HUES48 (cell line): ENCODE measurements at regions not wholly inside any gene's neighbourhood (a gene's known extent, or its start where the extent isn't known, plus 50 kb on each side); places are given as distances from the start of the nearest gene placed in this dataset.

Source experiments
- H3K27ac ChIP-seq: one replicate; pipeline ENCODE4 v1.7.0; 2013; ENCODE audit warnings: low read depth, low read length, inconsistent platforms
- H3K27me3 ChIP-seq: 2 replicates; pipeline ENCODE4 v1.6.1; 2013; ENCODE audit warnings: mild to moderate bottlenecking, low read length; ENCODE audit not compliant: control insufficient read depth, insufficient read depth
- H3K36me3 ChIP-seq: 2 replicates; pipeline ENCODE4 v1.6.1; 2013; ENCODE audit warnings: low read length; ENCODE audit not compliant: control insufficient read depth, insufficient read depth
- H3K4me1 ChIP-seq: 2 replicates; pipeline ENCODE4 v1.6.1; 2013; ENCODE audit warnings: mild to moderate bottlenecking, low read length; ENCODE audit not compliant: control insufficient read depth, insufficient read depth
- H3K4me3 ChIP-seq: 2 replicates; pipeline ENCODE4 v1.5.1; 2013; ENCODE audit warnings: mild to moderate bottlenecking, low read depth, low read length
- H3K9ac ChIP-seq: 2 replicates; pipeline ENCODE4 v1.6.1; 2013; ENCODE audit warnings: mild to moderate bottlenecking, low read depth, low read length, moderate library complexity
- H3K9me3 ChIP-seq: 2 replicates; pipeline ENCODE4 v1.6.1; 2013; ENCODE audit warnings: low read length; ENCODE audit not compliant: control insufficient read depth, insufficient read depth

GRCh38 chr13:40118337-40118736 lies 462.9 kb downstream of the COG6 start:
- Histone ChIP-seq H3K36me3 (no peaks in the 10 kb centered on the region), H3K27ac (no peak overlapping the region), H3K9me3 (no peaks in the 10 kb centered on the region), H3K4me3 (no peak overlapping the region), H3K27me3 (no peaks in the 10 kb centered on the region), H3K4me1 (peaks cover 7% of the 10 kb centered on the region; the same call in 1 of the 2 replicates), H3K9ac (no peak overlapping the region)

GRCh38 chr13:40119852-40120251 lies 464.4 kb downstream of the COG6 start:
- Histone ChIP-seq H3K9me3 (no peaks in the 10 kb centered on the region), H3K36me3 (no peaks in the 10 kb centered on the region), H3K27me3 (no peaks in the 10 kb centered on the region), H3K4me1 (peaks cover 18% of the 10 kb centered on the region), H3K4me3 (no peak overlapping the region), H3K27ac (no peak overlapping the region), H3K9ac (no peak overlapping the region)

- no peaks in the 10 kb centered on the region for H3K9me3 ChIP-seq
- H3K4me3 ChIP-seq: no peak overlapping the region
- peaks cover 18% of the 10 kb centered on the region for H3K4me1 ChIP-seq
- no peaks in the 10 kb centered on the region for H3K27me3 ChIP-seq
- no peak overlapping the region for H3K27ac ChIP-seq
- no peak overlapping the region for H3K9ac ChIP-seq
- no peaks in the 10 kb centered on the region for H3K36me3 ChIP-seq
Observed at GRCh38 chr13:40120288-40120687, 464.8 kb downstream of the COG6 start.

DNA sequence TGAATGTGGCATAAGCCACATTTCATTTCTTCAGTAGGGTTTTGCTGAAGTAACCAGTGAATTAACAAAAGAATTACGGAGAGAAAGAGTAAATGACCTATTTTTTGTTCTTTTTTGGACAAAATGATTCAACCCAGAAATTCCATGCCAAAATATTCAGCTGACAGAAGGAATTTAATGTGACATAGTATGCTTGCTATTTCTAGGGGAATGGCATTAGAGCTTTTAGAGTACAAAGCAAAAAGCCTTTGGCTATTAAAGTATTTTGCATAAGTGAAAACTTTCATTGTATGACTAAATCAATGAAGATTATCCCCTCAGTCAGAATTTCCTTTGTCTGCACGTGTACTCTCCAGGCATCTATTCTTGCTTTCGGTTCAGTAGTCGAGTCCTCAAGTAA lies 465.3 kb downstream of the COG6 start:
- Histone ChIP-seq H3K9me3 (no peaks in the 10 kb centered on the region), H3K36me3 (no peaks in the 10 kb centered on the region), H3K9ac (no peak overlapping the region), H3K27me3 (no peaks in the 10 kb centered on the region), H3K4me1 (peaks cover 16% of the 10 kb centered on the region), H3K27ac (no peak overlapping the region), H3K4me3 (no peak overlapping the region)

GRCh38 chr13:40121722-40122121 lies 466.3 kb downstream of the COG6 start:
- H3K4me3 ChIP-seq: no peak overlapping the region
- H3K36me3 ChIP-seq: no peaks in the 10 kb centered on the region
- no peaks in the 10 kb centered on the region for H3K9me3 ChIP-seq
- H3K4me1 ChIP-seq: peaks cover 15% of the 10 kb centered on the region
- H3K9ac ChIP-seq: no peak overlapping the region
- no peak overlapping the region for H3K27ac ChIP-seq
- no peaks in the 10 kb centered on the region for H3K27me3 ChIP-seq

DNA sequence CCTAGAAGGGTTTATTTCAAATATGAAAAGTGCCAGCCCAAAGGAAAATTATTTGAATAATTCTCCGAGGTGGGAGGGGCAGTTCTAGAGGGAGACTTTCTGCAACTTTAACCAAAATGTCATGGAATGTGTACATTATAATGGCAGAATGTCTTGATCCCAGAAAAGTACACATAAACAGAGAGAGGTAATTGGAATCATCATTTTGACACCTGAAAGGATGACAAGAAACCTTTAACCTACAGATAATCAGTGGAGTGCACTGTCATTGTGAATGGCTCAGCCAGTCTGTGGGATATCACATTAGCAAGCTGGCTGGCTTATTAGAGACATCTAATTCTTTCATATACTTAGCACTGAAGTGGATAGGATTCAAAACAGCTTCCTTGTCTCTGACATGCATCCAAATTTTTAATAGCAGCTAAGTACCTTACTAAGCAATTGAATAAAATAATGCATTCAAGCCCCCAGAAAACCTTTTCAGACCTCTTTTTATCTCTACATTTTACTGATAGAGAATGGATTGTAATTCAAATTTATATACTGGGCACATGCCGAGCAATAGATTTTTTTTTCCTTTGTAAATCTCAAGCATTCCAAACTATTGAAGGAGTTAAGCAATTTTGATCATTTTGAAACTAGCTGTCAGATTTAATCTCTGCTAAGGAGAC lies 468.6 kb downstream of the COG6 start:
- no peak overlapping the region for H3K27ac ChIP-seq
- H3K9me3 ChIP-seq: no peaks in the 10 kb centered on the region
- H3K4me3 ChIP-seq: no peak overlapping the region
- no peaks in the 10 kb centered on the region for H3K36me3 ChIP-seq
- peaks cover 15% of the 10 kb centered on the region for H3K4me1 ChIP-seq
- no peak overlapping the region for H3K9ac ChIP-seq
- no peaks in the 10 kb centered on the region for H3K27me3 ChIP-seq

- Histone ChIP-seq H3K9me3 (no peaks in the 10 kb centered on the region), H3K9ac (no peak overlapping the region), H3K4me1 (peaks cover 15% of the 10 kb centered on the region), H3K4me3 (no peak overlapping the region), H3K36me3 (no peaks in the 10 kb centered on the region), H3K27ac (no peak overlapping the region), H3K27me3 (no peaks in the 10 kb centered on the region)
Observed at GRCh38 chr13:40124633-40125015, 469.2 kb downstream of the COG6 start.

DNA sequence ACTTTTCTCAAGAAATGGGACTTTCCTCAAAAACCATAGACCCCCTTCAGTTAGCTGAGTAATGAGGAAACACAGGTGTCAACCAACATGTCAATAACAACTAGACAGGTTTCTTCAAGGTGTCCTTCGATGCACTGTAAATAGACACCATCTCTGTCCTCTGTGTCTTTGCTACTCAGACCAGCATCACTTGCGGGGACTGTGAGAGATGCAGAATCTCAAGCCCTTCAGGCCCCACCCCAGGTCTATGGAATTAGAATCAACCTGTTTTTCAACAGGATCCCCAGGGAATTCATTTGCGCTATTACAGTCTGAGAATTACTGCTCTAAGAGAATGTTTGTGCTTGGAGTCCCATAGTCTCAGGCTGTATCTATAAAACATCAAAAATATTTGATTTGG lies 469.9 kb downstream of the COG6 start:
- no peaks in the 10 kb centered on the region for H3K9me3 ChIP-seq
- H3K27ac ChIP-seq: no peak overlapping the region
- H3K36me3 ChIP-seq: no peaks in the 10 kb centered on the region
- H3K4me1 ChIP-seq: peaks cover 15% of the 10 kb centered on the region
- no peak overlapping the region for H3K4me3 ChIP-seq
- no peaks in the 10 kb centered on the region for H3K27me3 ChIP-seq
- no peak overlapping the region for H3K9ac ChIP-seq

DNA sequence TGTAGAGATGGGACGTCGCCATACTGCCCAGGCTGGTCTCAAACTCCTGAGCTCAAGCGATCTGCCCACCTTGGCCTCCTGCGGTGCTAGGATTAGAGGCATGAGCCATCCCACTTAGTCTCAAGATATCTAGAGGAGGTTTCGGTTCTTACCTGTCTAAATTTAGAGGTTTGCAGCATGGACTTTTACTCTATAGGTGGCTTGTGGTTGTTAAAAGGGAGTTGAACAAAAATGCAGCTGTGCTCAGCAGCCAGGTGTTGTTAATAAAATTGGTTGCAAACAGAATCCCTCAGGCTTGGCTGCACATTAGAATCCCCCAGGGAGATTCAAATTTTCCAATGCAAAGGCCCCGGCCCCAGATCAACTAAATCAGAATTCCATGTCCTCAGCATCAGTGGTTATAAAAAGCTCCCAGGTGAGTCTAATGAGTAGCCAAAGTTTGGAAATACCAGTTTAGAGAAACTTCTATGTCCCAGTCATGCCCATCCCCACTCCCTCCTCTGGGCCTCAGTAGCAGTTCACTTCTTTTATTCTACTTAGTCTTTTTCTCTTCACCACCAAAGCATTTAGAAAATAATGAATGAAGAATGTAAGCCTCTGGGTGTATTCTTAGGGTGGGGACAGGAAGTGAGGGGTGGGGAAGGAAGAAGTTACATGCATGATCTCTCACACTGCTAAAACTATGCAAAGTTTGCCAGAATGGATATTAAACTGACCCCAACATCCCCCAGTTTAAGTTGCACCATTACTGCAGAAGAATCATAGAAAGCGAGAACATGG lies 471.0 kb downstream of the COG6 start:
- no peaks in the 10 kb centered on the region for H3K36me3 ChIP-seq

GRCh38 chr13:40127476-40127875 lies 472.0 kb downstream of the COG6 start:
- Histone ChIP-seq H3K27ac (no peak overlapping the region), H3K27me3 (no peaks in the 10 kb centered on the region), H3K9me3 (no peaks in the 10 kb centered on the region), H3K9ac (no peak overlapping the region), H3K4me1 (peaks cover 15% of the 10 kb centered on the region), H3K4me3 (no peak overlapping the region), H3K36me3 (no peaks in the 10 kb centered on the region)

More for the DNA sequence above, 471.0 kb downstream of the COG6 start:
- H3K4me3 ChIP-seq: no peak overlapping the region
- H3K27me3 ChIP-seq: no peaks in the 10 kb centered on the region
- no peak overlapping the region for H3K9ac ChIP-seq
- no peak overlapping the region for H3K27ac ChIP-seq
- peaks cover 15% of the 10 kb centered on the region for H3K4me1 ChIP-seq
- no peaks in the 10 kb centered on the region for H3K9me3 ChIP-seq

DNA sequence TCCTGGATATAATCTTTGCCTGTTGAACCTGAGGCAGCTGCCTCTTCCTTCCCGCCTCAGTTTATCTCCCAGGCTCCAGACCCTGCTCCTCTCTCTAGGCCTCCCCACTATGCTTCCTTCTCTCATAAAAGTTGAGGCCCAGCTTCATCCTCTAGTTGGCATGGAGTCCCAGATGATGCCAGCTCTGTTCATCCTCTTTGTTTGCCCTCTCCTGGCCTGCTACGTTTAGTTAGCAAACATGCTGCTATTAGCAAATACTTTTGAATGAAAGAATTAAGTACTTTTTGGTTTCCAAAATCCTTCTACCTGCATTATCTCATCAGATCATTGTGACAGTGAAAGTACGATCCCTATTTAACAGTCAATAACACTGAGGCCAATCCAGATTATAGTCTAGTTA lies 472.5 kb downstream of the COG6 start:
- no peaks in the 10 kb centered on the region for H3K27me3 ChIP-seq
- H3K4me1 ChIP-seq: peaks cover 15% of the 10 kb centered on the region
- H3K9ac ChIP-seq: no peak overlapping the region
- no peak overlapping the region for H3K27ac ChIP-seq
- no peaks in the 10 kb centered on the region for H3K9me3 ChIP-seq
- H3K4me3 ChIP-seq: no peak overlapping the region
- H3K36me3 ChIP-seq: no peaks in the 10 kb centered on the region
